ENCODE measurements at regions not wholly inside any gene's neighbourhood (a gene's known extent, or its start where the extent isn't known, plus 50 kb on each side); places are given as distances from the start of the nearest gene placed in this dataset.

DNA sequence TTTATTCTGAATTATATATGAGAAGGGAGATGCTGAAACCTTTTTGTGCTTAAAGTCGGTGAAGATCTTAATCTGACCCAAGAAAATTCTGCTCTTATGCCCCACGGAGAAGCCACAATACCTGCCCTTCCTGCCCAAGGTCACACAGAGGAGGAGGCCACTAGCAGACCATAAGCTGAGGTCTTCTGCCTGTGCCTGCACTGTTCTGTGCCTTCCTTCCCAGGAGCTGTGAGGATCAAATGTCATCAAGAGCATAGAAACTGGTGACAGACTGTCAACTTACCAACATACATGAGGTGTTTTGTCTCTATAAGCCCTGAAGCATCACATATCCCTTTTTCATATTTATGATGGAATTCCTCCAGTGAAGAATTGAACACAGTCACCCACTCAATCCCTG is 233.3 kb downstream of the C1D start:
- 86 to 92% methylated on average over 2 of the region's 2 CpGs for WGBS, 2 donors
- Histone ChIP-seq H3K4me3 (no peak overlapping the region), H3K27me3 (no peaks in the 10 kb centered on the region), H3K27ac (no peak overlapping the region), H3K36me3 (replicated peaks in 1 of 2; ENCODE audit: insufficient read depth in 1 of 2, low read depth in 2 of 2) (no peaks in the 10 kb centered on the region), H3K4me1 (peaks cover 45% of the 10 kb centered on the region), H3K9me3 (no peaks in the 10 kb centered on the region)
- intact Hi-C loops (cut with DNase I), result no loop called here
- DNase-seq (no peak), ATAC-seq (no peak)
- TF ChIP-seq, protein P1, sequence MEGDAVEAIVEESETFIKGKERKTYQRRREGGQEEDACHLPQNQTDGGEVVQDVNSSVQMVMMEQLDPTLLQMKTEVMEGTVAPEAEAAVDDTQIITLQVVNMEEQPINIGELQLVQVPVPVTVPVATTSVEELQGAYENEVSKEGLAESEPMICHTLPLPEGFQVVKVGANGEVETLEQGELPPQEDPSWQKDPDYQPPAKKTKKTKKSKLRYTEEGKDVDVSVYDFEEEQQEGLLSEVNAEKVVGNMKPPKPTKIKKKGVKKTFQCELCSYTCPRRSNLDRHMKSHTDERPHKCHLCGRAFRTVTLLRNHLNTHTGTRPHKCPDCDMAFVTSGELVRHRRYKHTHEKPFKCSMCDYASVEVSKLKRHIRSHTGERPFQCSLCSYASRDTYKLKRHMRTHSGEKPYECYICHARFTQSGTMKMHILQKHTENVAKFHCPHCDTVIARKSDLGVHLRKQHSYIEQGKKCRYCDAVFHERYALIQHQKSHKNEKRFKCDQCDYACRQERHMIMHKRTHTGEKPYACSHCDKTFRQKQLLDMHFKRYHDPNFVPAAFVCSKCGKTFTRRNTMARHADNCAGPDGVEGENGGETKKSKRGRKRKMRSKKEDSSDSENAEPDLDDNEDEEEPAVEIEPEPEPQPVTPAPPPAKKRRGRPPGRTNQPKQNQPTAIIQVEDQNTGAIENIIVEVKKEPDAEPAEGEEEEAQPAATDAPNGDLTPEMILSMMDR (IDR thresholded peaks at IDR 0.05), result no peak
- TF ChIP-seq POLR2A (IDR thresholded peaks at IDR 0.05), result no peak

DNA sequence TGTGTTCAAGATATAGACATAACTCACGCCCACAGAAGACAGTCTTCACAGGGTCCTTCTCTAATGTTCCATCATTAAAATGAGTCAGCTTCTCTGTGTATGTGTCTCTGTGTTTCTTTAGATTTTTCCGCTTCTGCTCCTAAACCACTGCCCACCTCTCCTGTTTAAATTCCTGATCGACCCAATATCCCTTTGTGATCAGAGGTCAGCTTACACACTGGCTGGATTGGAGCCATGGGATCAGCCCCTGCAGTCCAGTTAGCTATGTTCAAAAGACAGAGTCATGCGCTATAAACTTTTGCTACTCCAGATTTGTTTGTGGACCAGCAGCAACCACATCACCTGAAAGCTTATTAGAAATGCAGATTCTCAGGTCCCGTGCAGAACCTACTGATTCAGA is 229.2 kb downstream of the C1D start:
- no peak for DNase-seq
- intact Hi-C loops (cut with DNase I), result no loop called here
- TF ChIP-seq, protein P1 (IDR thresholded peaks at IDR 0.05), result no peak
- TF ChIP-seq POLR2A (IDR thresholded peaks at IDR 0.05), result no peak

DNA sequence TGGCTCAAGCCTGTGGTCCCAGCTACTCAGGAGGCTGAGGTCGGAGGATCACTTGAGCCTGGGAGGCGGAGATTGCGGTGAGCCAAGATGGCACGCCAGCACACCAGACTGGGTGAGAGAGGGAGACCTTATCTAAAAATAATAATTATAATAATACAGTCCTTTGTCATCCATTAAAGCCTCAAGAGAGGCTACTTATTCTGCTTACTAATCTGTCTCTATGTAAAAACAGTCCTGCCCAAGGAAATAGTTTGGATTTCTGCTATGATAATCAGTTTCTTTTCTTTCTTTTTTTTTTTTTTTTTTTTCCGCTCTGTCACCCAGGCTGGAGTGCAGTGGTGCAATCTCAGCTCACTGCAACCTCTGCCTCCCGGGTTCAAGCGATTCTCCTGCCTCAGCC is 228.3 kb downstream of the C1D start:
- H3K27me3 ChIP-seq, result no peaks in the 10 kb centered on the region
- no peak overlapping the region for H3K27ac ChIP-seq
- no peaks in the 10 kb centered on the region for H3K9me3 ChIP-seq
- H3K36me3 ChIP-seq (replicated peaks in 1 of 2; ENCODE audit: insufficient read depth in 1 of 2, low read depth in 2 of 2), result no peaks in the 10 kb centered on the region
- ATAC-seq (no peak), DNase-seq (no peak)
- H3K4me1 ChIP-seq, result peaks cover 45% of the 10 kb centered on the region
- no peak for TF ChIP-seq POLR2A (IDR thresholded peaks at IDR 0.05)
- TF ChIP-seq, protein P1 (IDR thresholded peaks at IDR 0.05), result no peak
- WGBS, 2 donors, result 93 to 94% methylated on average over 7 of the region's 7 CpGs
- H3K4me3 ChIP-seq, result no peak overlapping the region
- intact Hi-C loops (cut with DNase I), result no loop called here

More for the DNA sequence above, 229.2 kb downstream of the C1D start:
- no peak overlapping the region for H3K27ac ChIP-seq
- no peaks in the 10 kb centered on the region for H3K27me3 ChIP-seq
- H3K9me3 ChIP-seq, result no peaks in the 10 kb centered on the region
- no peak for ATAC-seq
- WGBS, 2 donors, result 84 to 88% methylated on average over 5 of the region's 5 CpGs
- no peak overlapping the region for H3K4me3 ChIP-seq
- H3K36me3 ChIP-seq (replicated peaks in 1 of 2; ENCODE audit: insufficient read depth in 1 of 2, low read depth in 2 of 2), result no peaks in the 10 kb centered on the region
- peaks cover 45% of the 10 kb centered on the region for H3K4me1 ChIP-seq

DNA sequence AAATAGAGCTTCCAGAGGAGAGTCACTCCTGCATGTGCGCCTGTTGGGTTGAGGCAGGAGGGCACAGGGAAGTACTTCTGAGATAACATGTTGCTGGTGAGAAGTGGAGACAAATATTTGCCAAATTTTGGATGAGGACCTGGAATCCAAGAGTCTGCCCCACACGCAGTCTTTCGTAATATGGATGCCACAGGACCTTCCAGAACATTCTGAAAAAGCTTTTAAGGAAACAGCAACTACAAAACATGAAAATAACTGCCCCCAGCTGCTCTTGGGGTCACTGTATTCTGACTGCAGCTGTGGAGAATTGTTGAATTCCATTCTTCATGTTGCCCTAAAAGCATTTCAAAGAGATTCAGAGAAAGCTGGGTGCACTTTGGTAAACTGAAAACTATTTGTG is 227.5 kb downstream of the C1D start:
- WGBS, 2 donors, result 89 to 90% methylated on average over 3 of the region's 3 CpGs

DNA sequence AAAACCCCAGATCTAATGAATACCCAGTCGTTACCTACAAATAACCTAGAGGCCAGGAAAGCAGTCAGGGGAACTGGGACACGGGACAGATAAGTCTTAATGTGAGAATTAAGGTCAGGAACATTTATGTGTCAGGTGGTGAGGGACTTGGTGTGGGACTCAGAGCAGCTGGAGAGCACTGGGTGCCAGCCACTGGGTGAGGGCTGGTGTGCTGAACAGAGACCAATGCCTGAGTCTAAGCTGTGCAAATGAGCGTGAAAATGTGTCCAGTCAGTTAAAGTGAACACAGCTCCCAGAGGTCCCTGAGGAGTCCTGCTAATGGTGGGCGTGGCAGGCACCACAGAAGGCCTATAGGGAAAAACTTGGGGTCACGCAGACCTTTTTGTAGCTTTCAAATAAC is 225.9 kb downstream of the C1D start:
- Histone ChIP-seq H3K27me3 (no peaks in the 10 kb centered on the region), H3K27ac (peak overlapping the region; percentile 81 to 85 (median 83)), H3K9me3 (no peaks in the 10 kb centered on the region), H3K4me3 (no peak overlapping the region), H3K4me1 (peaks cover 54% of the 10 kb centered on the region), H3K36me3 (replicated peaks in 1 of 2; ENCODE audit: insufficient read depth in 1 of 2, low read depth in 2 of 2) (no peaks in the 10 kb centered on the region)
- TF ChIP-seq POLR2A (IDR thresholded peaks at IDR 0.05), result peak in 1 of 3 donors; percentile 20
- TF ChIP-seq, protein P1 (IDR thresholded peaks at IDR 0.05), result peak in 1 of 7 experiments; percentile 1
- intact Hi-C loops (cut with DNase I), result no loop called here
- WGBS, 2 donors, result 32 to 38% methylated on average over 5 of the region's 5 CpGs
- DNase-seq (peak; percentile 83 to 89 (median 88)), ATAC-seq (peak; percentile 92)

More for the DNA sequence above, 227.5 kb downstream of the C1D start:
- Histone ChIP-seq H3K4me1 (peaks cover 53% of the 10 kb centered on the region), H3K27me3 (no peaks in the 10 kb centered on the region), H3K9me3 (no peaks in the 10 kb centered on the region), H3K27ac (no peak overlapping the region), H3K4me3 (no peak overlapping the region), H3K36me3 (replicated peaks in 1 of 2; ENCODE audit: insufficient read depth in 1 of 2, low read depth in 2 of 2) (no peaks in the 10 kb centered on the region)
- no peak for ATAC-seq
- intact Hi-C loops (cut with DNase I), result no loop called here
- no peak for DNase-seq
- TF ChIP-seq, protein P1 (IDR thresholded peaks at IDR 0.05), result no peak
- no peak for TF ChIP-seq POLR2A (IDR thresholded peaks at IDR 0.05)

Measured in body of pancreas (tissue), 4 donors.